HG02623 (cell line): ENCODE measurements at regions not wholly inside any gene's neighbourhood (a gene's known extent, or its start where the extent isn't known, plus 50 kb on each side); places are given as distances from the start of the nearest gene placed in this dataset.
A peak's percentile ranks its signal among the peaks of the same experiment; 100 is the strongest.
"Not testable (repeated sequence)": the region's sequence is repeated elsewhere in the genome, so short reads cannot be mapped to it uniquely, and the experiment has no call there.

ENCODE experiments used
- ATAC-seq: cut with Tn5 transposase; IDR thresholded peaks from one replicate; pipeline ENCODE4 v1.9.1; 2021; ENCODE audit warnings: moderate library complexity; ENCODE audit not compliant: unreplicated experiment

- ATAC-seq: no peak
These were observed 52.5 kb upstream of the NBL1 start for GRCh38 chr1:19591482-19592091.

- no peak for ATAC-seq
These were observed 58.6 kb upstream of the NBL1 start for GRCh38 chr1:19585507-19585906.

- ATAC-seq: peak; percentile 52
These were observed 61.8 kb upstream of the NBL1 start for GRCh38 chr1:19582318-19582717.

GRCh38 chr1:19581381-19581780, 62.7 kb upstream of the NBL1 start:
- ATAC-seq: no peak

GRCh38 chr1:19577561-19577960, 66.5 kb upstream of the NBL1 start:
- no peak for ATAC-seq

DNA sequence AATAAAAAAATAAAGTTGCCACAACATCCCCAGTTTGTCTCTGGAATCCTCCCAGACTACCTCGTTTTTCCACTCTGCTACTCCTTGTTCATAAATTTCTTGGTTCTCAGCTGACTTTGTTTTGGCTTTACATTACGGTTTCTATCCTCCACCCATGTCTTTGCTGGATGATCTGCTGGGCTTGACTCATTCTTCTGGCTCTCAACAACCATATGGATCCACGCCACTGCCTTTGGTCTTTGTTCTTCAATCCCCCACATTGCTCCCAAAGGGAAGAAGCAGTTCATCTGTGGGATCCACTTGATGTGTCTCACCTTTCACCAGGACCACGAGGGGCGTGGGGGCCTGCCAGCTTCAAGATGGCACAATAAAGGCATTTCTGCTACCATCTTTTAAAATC, 67.1 kb upstream of the NBL1 start:
- ATAC-seq: no peak

GRCh38 chr1:19569786-19570185, 74.3 kb upstream of the NBL1 start:
- no peak for ATAC-seq

GRCh38 chr1:19567041-19567440, 77.1 kb upstream of the NBL1 start:
- no peak for ATAC-seq

DNA sequence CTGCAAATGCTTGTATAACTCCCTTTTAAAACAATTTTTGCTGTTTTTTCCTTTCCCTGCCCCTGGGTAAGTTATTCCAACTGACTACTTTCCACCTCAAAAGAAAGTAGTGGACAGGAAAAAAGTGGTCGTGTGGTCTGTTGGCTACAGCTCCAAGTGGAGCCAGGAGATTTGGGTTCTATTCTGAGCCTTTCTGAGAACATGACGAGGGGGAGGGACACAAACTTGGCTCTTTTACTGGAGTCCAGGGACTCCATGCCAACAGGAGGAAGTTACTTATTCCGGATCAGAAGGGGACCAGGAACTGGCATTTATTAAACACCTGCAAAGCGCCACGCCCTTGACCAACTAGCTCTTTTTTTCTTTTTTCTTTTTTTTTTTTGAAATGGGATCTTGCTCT, 79.0 kb upstream of the CAPZB start:
- no peak for ATAC-seq

DNA sequence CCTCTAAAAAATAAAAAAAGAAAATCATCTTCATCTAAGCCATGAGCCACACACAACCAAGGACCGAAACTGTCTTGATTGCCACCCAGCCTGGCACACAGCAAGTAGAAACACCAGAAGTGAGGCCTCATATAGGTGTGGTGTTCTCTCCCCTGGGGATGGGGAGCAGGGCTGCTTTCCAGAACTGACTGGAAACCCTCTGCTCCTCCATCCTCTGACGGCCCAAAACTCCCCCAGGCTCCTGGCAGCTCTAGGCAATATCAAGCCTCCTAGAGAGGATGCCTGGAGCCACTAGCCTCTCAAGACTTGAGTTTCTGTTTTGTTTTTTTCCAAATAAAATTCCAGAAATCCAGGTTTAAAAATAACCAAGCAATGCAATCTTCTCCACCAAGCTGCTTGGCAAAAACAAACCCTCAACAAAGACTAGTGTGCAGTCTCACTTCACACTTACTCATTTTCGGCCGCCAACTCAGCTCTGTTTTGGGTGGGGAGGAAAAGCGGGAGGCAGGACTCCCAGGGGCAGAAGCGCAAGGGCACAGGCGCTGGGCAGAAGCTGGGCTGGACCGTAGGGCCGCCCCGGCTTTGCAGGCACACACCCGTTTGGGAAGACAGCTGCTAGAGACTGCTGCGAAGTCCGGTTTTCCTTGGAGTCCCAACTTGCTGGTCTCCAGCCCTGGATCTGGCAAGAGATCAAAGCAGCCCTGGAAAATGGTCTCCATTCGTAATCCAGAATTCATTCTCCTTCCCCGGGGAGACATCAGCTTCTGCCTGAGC, 78.2 kb upstream of the CAPZB start:
- no peak for ATAC-seq

GRCh38 chr1:19562847-19563246, 77.5 kb upstream of the CAPZB start:
- ATAC-seq: no peak

DNA sequence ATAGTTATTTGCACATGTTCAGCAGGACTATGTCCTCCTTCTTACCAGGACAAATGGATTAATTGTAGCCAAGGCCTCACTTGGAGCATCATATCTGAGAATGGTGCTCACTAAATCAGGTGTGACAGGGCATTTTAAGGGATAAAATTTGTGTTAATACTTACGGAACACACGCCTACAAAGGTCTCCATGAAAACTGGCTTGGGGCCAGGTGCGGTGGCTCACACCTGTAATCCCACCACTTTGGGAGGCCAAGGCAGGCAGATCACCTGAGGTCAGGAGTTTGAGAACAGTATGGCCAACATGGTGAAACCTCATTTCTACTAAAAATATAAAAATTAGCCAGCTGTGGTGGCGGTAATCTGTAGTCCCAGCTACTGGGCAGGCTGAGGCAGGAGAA, 75.1 kb upstream of the CAPZB start:
- ATAC-seq: no peak

DNA sequence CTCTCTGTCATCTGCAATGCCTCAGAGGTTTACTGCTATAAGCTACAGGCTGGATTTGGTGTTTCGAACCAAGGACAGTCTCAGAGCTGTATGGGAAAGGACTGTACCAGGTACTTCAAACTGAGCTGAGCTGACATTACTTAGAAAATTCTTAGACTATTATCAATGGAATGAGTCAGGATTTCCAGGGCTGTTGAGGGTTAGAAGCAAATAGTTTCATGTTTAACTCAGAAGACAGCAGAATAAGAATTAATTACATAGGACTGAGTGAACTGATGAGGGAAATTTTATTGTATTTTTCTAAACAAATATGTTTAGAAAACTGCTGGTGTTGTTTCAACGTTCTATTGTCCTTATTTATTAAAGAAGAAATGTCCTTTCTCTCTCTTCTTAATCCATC, 74.3 kb upstream of the CAPZB start:
- ATAC-seq: no peak

DNA sequence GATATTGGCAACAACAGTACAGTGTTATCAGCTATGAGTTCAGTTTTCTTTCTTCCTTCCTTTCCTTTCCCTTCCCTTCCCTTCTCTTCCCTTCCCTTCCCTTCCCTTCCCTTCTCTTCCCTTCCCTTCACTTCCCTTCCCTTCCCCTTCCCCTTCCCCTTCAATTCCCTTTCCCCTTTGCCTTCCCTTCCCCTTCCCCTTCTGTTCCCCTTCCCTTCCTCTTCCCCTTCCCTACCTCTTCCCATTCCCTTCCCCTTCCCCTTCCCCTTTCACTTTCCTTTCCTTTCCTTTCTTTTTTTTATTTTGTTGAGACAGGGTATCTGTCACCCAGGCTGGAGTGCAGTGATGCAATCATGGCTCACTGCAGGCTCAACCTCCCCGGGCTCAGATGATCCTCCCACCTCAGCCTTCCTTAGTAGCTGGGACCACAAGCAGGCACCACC, 72.3 kb upstream of the CAPZB start:
- no peak for ATAC-seq

- no peak for ATAC-seq
These were observed 68.8 kb upstream of the CAPZB start for GRCh38 chr1:19554090-19554489.

- ATAC-seq: no peak
These were observed 67.1 kb upstream of the CAPZB start for GRCh38 chr1:19552291-19553010.

DNA sequence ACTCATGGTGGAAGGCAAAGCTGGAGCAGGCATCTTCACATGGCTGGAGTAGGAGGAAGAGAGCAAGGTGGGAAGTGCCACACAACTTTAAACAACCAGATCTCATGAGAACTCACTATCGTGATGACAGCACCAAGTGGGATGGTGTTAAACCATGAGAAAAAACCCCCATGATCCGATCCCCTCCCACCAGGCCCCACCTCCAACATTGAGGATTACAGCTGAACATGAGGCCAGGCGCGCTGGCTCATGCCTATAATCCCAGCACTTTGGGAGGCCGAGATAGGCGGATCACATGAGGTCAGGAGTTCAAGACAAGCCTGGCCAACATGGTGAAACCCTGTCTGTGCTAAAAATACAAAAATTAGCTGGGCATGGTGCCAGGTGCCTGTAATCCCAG, 66.5 kb upstream of the CAPZB start:
- ATAC-seq: not testable (repeated sequence)

DNA sequence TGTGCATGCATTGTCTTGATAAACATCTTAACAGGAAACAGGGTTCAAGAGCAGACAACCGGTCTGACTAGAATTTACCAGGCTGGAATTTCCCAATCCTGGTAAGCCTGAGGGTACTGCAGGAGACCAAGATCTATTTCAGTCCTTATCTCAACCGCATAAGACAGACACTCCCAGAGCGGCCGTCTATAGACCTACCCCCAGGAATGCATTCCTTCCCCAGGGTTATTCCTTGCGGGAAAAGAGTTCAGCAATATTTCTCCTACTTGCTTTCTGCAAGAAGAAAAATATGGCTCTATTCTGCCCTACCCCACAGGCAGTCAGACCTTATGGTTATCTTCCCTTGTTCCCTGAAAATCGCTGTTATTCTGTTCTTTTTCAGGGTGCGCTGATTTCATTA, 65.1 kb upstream of the CAPZB start:
- not testable (repeated sequence) for ATAC-seq

- ATAC-seq: no peak
These were observed 62.5 kb upstream of the CAPZB start for GRCh38 chr1:19547814-19548213.

GRCh38 chr1:19536519-19536918, 51.2 kb upstream of the CAPZB start:
- no peak for ATAC-seq

GRCh38 chr1:19535214-19535613, 49.9 kb upstream of the CAPZB start:
- ATAC-seq: no peak
